ENCODE measurements at regions not wholly inside any gene's neighbourhood (a gene's known extent, or its start where the extent isn't known, plus 50 kb on each side); places are given as distances from the start of the nearest gene placed in this dataset.

GRCh38 chrX:9148615-9149399 lies 114.9 kb upstream of the FAM9B start:
- DNase-seq = no peak

GRCh38 chrX:9149501-9150245 lies 115.7 kb upstream of the FAM9B start:
- DNase-seq = no peak

GRCh38 chrX:9151772-9152307 lies 117.9 kb upstream of the FAM9B start:
- DNase-seq = no peak

GRCh38 chrX:9153300-9153699 lies 119.4 kb upstream of the FAM9B start:
- no peak for DNase-seq

- DNase-seq = no peak
Measured at GRCh38 chrX:9158611-9159010, 124.7 kb upstream of the FAM9B start.

- DNase-seq = no peak
Measured at GRCh38 chrX:9160698-9161329, 126.9 kb upstream of the FAM9B start.

- no peak for DNase-seq
Measured at GRCh38 chrX:9162698-9163097, 128.8 kb upstream of the FAM9B start.

GRCh38 chrX:9163214-9163709 lies 129.3 kb upstream of the FAM9B start:
- DNase-seq = no peak

- DNase-seq = no peak
Measured at GRCh38 chrX:9164086-9164485, 130.2 kb upstream of the FAM9B start.

GRCh38 chrX:9164533-9165426 lies 130.9 kb upstream of the FAM9B start:
- DNase-seq = no peak

- no peak for DNase-seq
Measured at GRCh38 chrX:9166584-9166944, 132.6 kb upstream of the FAM9B start.

- no peak for DNase-seq
Measured at GRCh38 chrX:9171841-9172463, 138.0 kb upstream of the FAM9B start.

- DNase-seq = no peak
Measured at GRCh38 chrX:9172464-9172850, 138.5 kb upstream of the FAM9B start.

- DNase-seq = no peak
Measured at GRCh38 chrX:9180623-9181022, 146.7 kb upstream of the FAM9B start.

- DNase-seq = no peak
Measured at GRCh38 chrX:9182041-9182440, 148.1 kb upstream of the FAM9B start.

GRCh38 chrX:9183481-9183880 lies 149.6 kb upstream of the FAM9B start:
- no peak for DNase-seq

GRCh38 chrX:9184211-9184610 lies 150.3 kb upstream of the FAM9B start:
- DNase-seq = no peak

- no peak for DNase-seq
Measured at GRCh38 chrX:9188117-9188516, 154.2 kb upstream of the FAM9B start.

- DNase-seq = no peak
Measured at GRCh38 chrX:9189286-9189685, 155.4 kb upstream of the FAM9B start.

- no peak for DNase-seq
Measured at GRCh38 chrX:9191392-9191791, 157.5 kb upstream of the FAM9B start.

- DNase-seq = no peak
Measured at GRCh38 chrX:9195199-9195880, 161.4 kb upstream of the FAM9B start.
